ENCODE measurements at regions not wholly inside any gene's neighbourhood (a gene's known extent, or its start where the extent isn't known, plus 50 kb on each side); places are given as distances from the start of the nearest gene placed in this dataset.

- intact Hi-C loops (cut with micrococcal nuclease), result no loop called here
- Mint-ChIP-seq H3K27me3 (ENCODE audit: insufficient read depth, unreplicated experiment) (no peaks in the 10 kb centered on the region), H3K4me3 (ENCODE audit: unreplicated experiment) (no peak overlapping the region), H3K9me3 (ENCODE audit: unreplicated experiment) (no peaks in the 10 kb centered on the region), H3K27ac (ENCODE audit: low read depth, unreplicated experiment) (no peak overlapping the region), H3K4me1 (ENCODE audit: insufficient read depth, unreplicated experiment) (peaks cover 10% of the 10 kb centered on the region), H3K36me3 (ENCODE audit: insufficient read depth, unreplicated experiment) (peaks cover 10% of the 10 kb centered on the region)
- CTCF ChIA-PET, result interaction anchor here (0.7 kb wide), 1 partner anchor 11 kb away, joined by 3 read pairs; no protein-coding TSS in a partner anchor
- TF ChIP-seq, protein P1, sequence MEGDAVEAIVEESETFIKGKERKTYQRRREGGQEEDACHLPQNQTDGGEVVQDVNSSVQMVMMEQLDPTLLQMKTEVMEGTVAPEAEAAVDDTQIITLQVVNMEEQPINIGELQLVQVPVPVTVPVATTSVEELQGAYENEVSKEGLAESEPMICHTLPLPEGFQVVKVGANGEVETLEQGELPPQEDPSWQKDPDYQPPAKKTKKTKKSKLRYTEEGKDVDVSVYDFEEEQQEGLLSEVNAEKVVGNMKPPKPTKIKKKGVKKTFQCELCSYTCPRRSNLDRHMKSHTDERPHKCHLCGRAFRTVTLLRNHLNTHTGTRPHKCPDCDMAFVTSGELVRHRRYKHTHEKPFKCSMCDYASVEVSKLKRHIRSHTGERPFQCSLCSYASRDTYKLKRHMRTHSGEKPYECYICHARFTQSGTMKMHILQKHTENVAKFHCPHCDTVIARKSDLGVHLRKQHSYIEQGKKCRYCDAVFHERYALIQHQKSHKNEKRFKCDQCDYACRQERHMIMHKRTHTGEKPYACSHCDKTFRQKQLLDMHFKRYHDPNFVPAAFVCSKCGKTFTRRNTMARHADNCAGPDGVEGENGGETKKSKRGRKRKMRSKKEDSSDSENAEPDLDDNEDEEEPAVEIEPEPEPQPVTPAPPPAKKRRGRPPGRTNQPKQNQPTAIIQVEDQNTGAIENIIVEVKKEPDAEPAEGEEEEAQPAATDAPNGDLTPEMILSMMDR (IDR thresholded peaks at IDR 0.05; ENCODE audit: unreplicated experiment), result no peak
- DNase-seq (ENCODE audit: unreplicated experiment), result peak; percentile 31
- POLR2A ChIA-PET, result interaction anchor here (1.1 kb wide), 1 partner anchor 16 kb away, joined by 4 read pairs; no protein-coding TSS in a partner anchor
- no TSS peak for BruUV-seq (replicated peaks)
Measured at GRCh38 chr6:169045486-169045885, 208.2 kb downstream of the THBS2 start.

- BruUV-seq (replicated peaks), result no TSS peak
- Mint-ChIP-seq H3K27me3 (ENCODE audit: insufficient read depth, unreplicated experiment) (no peaks in the 10 kb centered on the region), H3K27ac (ENCODE audit: low read depth, unreplicated experiment) (no peak overlapping the region), H3K4me1 (ENCODE audit: insufficient read depth, unreplicated experiment) (peaks cover 10% of the 10 kb centered on the region), H3K4me3 (ENCODE audit: unreplicated experiment) (no peak overlapping the region), H3K9me3 (ENCODE audit: unreplicated experiment) (no peaks in the 10 kb centered on the region), H3K36me3 (ENCODE audit: insufficient read depth, unreplicated experiment) (peaks cover 10% of the 10 kb centered on the region)
- intact Hi-C loops (cut with micrococcal nuclease), result no loop called here
- CTCF ChIA-PET, result interaction anchor here (0.7 to 1.0 kb wide), 2 partner anchors 9 to 23 kb away, joined by 4 to 5 read pairs; no protein-coding TSS in a partner anchor
- TF ChIP-seq, protein P1 (IDR thresholded peaks at IDR 0.05; ENCODE audit: unreplicated experiment), result no peak
- POLR2A ChIA-PET, result interaction anchor here (1.1 to 1.3 kb wide), 2 partner anchors 17 to 26 kb away, joined by 3 to 4 read pairs; no protein-coding TSS in a partner anchor
- no peak for DNase-seq (ENCODE audit: unreplicated experiment)
Measured at GRCh38 chr6:169044381-169045230, 209.0 kb downstream of the THBS2 start.

DNA sequence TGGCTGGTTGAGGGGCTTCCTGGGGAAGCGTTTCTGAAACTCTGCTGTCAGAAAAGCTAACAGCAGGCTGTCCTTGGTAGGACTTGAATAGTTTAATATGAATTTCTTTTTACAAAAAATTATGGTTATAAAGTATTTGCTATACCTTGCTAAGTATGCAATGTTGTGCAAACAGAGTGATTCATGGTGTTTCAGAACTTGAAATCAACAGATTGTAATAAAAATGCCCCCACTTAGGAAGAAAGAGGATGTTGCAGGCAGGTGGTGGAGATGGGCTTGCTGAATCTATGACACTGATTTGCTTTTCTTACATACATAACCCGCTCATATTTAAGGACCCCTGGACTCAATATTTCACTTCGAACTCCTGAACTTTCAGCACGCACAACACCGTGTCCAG lies 211.6 kb downstream of the THBS2 start:
- ChIA-PET CTCF (no interaction called here), POLR2A (no interaction called here)
- no TSS peak for BruUV-seq (replicated peaks)
- Mint-ChIP-seq H3K4me1 (ENCODE audit: insufficient read depth, unreplicated experiment) (peaks cover 9% of the 10 kb centered on the region), H3K9me3 (ENCODE audit: unreplicated experiment) (peaks cover 7% of the 10 kb centered on the region), H3K36me3 (ENCODE audit: insufficient read depth, unreplicated experiment) (peaks cover 9% of the 10 kb centered on the region), H3K27ac (ENCODE audit: low read depth, unreplicated experiment) (no peak overlapping the region), H3K4me3 (ENCODE audit: unreplicated experiment) (no peak overlapping the region), H3K27me3 (ENCODE audit: insufficient read depth, unreplicated experiment) (no peaks in the 10 kb centered on the region)
- intact Hi-C loops (cut with micrococcal nuclease), result no loop called here
- TF ChIP-seq, protein P1 (IDR thresholded peaks at IDR 0.05; ENCODE audit: unreplicated experiment), result no peak
- no peak for DNase-seq (ENCODE audit: unreplicated experiment)

GRCh38 chr6:169041078-169041477 lies 212.6 kb downstream of the THBS2 start:
- Mint-ChIP-seq H3K27me3 (ENCODE audit: insufficient read depth, unreplicated experiment) (no peaks in the 10 kb centered on the region), H3K9me3 (ENCODE audit: unreplicated experiment) (peaks cover 7% of the 10 kb centered on the region), H3K4me3 (ENCODE audit: unreplicated experiment) (no peak overlapping the region), H3K4me1 (ENCODE audit: insufficient read depth, unreplicated experiment) (no peaks in the 10 kb centered on the region), H3K27ac (ENCODE audit: low read depth, unreplicated experiment) (no peak overlapping the region), H3K36me3 (ENCODE audit: insufficient read depth, unreplicated experiment) (no peaks in the 10 kb centered on the region)
- no TSS peak for BruUV-seq (replicated peaks)
- TF ChIP-seq, protein P1 (IDR thresholded peaks at IDR 0.05; ENCODE audit: unreplicated experiment), result no peak
- CTCF ChIA-PET, result interaction anchor here (0.7 kb wide), 1 partner anchor 494 kb away, joined by 4 read pairs; no protein-coding TSS in a partner anchor
- DNase-seq (ENCODE audit: unreplicated experiment), result no peak
- intact Hi-C loops (cut with micrococcal nuclease), result no loop called here
- POLR2A ChIA-PET, result no interaction called here

All from MCF 10A (cell line).